NCI-H1930 (cell line): ENCODE measurements at regions not wholly inside any gene's neighbourhood (a gene's known extent, or its start where the extent isn't known, plus 50 kb on each side); places are given as distances from the start of the nearest gene placed in this dataset.

Experiments
- DNase-seq, 2 experiments: peaks; one replicate each; lab custom pipeline; 2025; lab: John Stamatoyannopoulos, UW

DNA sequence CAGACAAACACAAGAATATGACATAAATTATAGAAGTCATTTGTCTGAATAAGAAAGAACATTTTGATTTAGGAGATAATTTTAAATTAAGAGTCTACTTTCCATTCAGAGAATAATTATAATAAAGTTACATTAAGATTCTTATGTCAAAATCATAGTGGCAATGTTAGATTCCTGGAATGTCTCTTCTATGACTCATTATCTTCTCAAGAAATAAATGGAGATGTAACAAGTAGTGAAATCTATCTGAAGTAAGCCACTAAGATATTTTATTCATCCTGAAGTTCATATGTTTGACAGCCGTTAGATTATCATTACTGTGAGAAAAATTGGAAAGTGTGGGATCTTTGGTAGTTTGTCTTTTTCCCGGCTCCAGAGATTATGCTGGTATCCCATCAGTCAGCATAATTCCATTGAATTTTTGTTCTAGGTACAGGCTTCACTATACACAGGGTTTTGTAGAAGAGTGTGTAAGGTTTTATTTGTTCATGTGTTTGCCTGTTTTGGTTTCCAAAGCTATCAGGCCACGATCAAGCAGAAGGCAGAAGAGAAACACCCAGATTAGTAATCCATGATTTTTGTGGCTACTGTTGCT is 1246.6 kb upstream of the LRRTM1 start:
- no peak for DNase-seq

DNA sequence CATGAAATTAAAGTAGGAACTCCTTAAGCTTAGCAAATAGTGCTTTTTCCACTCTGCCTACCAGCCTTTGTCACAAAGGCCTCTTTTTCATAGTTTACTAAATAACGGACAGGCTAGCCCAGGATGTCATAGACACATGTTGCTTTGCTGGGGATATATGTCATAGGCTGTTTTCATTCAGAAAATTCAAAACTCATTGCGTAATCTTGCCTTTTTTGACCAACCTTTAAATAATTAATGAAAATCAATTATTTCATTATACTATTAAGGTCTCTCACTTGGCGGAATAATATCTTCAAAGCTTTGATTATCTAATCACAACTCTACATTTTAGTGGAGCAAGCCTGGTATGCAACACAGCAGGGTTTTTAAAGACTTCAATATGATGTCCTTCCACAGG is 1245.7 kb upstream of the LRRTM1 start:
- DNase-seq = no peak

DNA sequence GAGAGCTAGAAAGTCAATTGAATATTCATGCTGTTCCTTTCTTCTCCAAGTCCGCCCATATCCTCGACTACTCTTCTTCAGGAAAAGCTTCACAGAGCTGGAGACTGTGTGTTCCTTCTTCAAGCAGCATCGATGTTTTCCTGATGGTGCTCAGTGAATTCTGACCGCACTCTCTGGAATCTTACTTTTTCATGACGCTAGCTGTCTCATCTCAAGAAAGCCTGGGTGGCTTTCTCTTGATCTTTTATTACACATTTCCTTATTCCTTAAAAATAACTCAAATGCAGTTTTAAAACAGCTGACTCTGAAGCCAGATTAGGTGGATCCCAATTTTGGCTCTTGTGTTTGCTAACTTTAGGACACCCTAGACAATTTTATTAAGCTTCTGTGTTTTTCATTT is 1245.1 kb upstream of the LRRTM1 start:
- DNase-seq = no peak

GRCh38 chr2:81545626-81546025 is 1241.1 kb upstream of the LRRTM1 start:
- no peak for DNase-seq

GRCh38 chr2:81542119-81542518 is 1237.6 kb upstream of the LRRTM1 start:
- DNase-seq = no peak

GRCh38 chr2:81529944-81530343 is 1225.4 kb upstream of the LRRTM1 start:
- DNase-seq = no peak

DNA sequence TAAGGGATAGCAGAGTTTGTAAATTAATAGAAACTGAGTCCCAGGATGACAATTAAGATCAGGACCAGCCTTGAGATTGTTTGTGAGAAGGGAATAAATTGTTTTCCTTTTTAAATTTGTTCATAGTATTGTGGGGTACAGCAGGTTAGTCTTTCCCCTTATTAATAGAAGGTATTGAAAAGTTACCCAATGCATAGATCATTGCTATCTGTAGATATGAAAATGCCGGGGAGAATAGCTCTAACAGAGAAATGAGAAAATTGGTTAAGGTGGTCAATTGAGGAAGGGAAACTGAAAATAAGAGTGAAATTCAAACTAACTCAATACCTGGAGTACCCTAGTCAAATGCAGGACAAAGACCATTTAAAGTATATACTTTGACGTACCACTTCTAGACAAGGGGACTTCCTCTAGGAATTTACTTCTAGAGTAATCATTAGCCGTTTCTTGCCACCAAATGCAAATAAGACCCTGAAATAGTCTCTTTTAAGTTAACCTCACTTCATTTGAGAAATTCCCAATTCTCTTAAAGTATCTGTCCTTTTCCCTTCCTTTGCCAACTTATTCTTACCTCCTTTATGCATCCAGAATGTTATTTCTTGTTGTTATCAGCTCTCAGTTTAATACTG is 1224.4 kb upstream of the LRRTM1 start:
- no peak for DNase-seq

DNA sequence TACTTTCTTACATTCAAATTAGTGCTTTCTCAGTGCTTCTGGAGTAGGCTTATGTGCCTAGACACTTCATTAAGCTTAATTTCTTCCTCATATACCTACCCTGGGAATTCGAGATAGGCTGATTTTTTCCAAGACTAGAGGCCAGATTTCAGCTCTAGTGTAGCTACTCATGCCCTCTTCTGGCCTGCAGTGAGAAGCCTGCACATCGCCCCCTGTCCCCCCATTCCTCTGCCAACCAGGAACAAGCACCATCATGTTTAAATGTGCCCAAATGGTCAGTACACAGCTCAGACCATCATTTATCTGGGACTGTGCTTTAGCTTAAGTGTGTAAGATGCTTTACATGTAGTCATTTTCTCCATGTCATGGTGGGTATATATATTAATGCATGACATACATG is 1218.8 kb upstream of the LRRTM1 start:
- no peak for DNase-seq

GRCh38 chr2:81513328-81513727 is 1208.8 kb upstream of the LRRTM1 start:
- no peak for DNase-seq

GRCh38 chr2:81505586-81505985 is 1201.0 kb upstream of the LRRTM1 start:
- no peak for DNase-seq

DNA sequence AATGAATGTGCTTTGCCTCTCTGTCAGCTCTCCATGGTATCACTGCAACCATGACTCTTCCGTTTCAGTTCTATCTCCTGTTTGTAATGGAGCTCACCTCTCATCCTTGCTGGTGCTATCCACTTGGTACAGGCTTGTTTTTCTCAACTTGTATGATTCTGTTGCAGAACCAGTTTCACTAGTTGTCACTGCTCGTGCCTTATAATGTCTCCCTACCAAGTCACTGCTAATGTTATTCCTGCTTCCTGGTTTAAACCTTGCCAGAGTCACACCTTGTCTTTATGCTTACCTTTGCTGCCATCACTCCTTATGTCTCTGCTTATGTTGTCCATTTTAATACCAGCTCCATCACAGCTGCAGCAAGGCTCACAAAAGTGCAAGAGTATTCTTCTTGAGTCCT is 1191.0 kb upstream of the LRRTM1 start:
- DNase-seq = no peak

DNA sequence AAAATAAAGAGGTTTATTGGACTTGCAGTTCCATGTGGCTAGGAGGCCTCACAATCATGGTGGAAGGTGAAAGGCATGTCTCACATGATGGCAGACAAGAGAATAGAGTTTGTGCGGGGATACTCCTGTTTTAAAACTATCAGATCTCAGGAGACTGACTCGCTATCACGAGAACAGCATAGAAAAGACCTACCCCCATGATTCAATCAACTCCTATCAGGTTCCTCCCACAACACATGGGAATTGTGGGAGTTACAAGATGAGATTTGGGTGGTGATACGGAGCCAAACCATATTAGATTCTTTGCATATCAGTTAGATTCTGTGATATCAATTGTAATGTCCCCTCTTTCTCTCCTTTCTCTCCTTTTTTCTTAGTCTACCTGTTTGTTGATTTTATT is 1178.7 kb upstream of the LRRTM1 start:
- no peak for DNase-seq

DNA sequence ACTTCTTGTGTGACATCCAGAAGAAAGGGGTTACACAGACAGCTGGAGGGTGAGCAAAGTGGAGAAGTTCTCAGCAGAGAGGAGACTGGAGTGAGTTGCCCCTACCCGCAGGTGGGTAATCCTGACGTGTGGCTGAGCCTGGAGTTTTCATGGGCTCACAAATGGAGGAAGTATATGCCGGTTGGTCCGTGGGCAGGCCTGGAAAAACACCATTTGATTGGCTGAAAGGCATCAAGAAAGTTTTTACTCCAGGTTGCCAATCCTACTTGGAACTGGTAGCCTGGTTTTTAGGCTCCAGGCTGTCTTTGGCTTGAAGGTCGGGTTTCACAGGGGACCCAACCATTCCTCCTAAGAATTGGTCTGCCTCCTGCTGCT is 1177.4 kb upstream of the LRRTM1 start:
- DNase-seq = peak; percentile 36 to 42

DNA sequence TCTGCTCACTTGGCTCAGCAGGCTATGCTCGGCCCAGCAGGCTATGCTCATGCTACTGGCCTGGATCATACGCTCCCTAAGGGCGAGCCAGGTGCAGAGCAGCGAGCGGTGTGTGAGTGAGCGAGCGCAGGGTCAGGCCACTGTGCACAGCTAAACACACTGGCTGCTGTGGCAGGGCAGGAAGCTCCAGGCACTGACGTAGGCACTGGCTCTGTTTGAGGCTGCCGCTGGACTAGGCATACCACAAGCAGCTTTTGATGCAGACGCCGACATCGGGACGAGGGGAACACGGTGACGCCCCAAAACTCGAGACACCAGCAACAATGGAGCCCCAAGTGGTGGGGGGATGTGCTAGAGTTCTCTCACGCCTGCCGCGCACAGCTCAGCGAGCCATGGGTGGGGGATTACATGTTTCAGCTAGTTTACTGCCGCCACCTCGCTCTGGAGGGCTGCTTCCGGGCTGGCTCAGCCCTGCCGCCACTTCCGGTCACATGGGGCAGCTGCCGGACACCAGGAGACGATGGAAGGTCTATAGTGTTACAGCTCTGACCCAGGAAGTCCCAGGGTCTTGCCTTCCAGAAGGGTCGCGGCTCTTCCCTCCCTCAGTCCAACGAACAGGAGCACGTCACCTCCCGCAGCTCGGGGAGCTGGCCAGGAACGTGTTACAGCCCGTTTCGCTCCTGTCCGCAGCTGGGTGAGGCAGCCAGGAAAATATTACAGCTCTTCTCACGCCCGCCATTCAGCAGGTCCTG is 1176.9 kb upstream of the LRRTM1 start:
- DNase-seq = peak; percentile 80 to 87

DNA sequence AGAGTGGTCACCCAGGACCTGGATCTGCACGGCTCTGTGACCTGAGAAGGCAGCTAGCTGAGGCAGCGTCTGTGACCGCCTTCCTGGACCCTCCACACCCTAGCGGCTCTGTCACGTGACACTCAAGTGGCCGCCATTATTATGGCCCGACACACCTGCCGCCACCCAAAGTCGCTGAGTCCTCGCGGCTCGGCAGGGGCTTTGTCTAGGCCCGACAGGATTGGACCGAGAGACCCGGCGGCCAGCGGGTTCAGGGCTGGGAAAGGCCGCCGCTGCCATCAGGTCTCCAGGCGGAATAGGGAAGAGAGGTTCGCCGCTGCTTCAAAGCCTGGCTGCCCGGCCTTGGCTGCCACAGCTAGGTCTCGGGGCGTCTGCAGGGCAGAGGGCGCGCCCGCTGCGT is 1162.5 kb upstream of the LRRTM1 start:
- no peak for DNase-seq

GRCh38 chr2:81462420-81462819 is 1157.9 kb upstream of the LRRTM1 start:
- no peak for DNase-seq

GRCh38 chr2:81445176-81445575 is 1140.6 kb upstream of the LRRTM1 start:
- no peak for DNase-seq

- no peak for DNase-seq
Observed at GRCh38 chr2:81437456-81438000, 1133.0 kb upstream of the LRRTM1 start.

DNA sequence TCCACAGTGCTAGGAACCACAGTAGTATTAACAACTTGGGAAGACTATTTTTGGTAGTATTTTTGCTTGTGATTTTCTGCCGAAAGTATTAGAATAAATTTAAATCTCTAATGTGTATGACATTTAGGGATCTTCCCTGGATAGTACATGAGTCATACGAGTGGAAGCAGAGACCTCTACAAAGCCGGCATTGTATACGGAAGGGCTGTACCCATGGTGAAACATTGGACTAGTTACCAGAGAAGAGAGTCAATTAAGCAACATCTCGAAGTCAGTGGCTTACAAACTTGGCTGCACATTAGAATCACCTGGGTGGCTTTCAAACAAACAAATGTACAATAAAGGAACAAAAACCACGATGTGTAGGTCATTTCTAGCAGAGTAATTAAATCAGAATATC is 1131.7 kb upstream of the LRRTM1 start:
- no peak for DNase-seq

DNA sequence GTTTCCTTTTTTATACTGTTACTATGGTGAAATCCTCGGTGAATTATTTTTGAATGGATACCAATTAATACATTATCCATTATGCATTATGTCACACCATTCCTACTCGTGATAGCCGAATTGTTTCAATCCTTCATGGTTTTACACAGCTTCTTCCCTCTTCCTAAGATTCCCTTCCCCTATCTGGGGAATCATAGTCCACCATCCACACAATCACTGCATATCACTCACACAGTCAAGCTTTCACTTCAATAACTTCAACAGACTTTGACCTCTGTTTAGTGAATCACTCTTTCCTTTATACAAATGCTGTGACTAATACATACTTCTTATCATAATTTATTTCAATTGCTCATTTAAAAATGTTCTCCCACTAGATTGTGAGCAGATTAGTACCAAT is 1108.1 kb upstream of the LRRTM1 start:
- DNase-seq = no peak

GRCh38 chr2:81403508-81403907 is 1099.0 kb upstream of the LRRTM1 start:
- DNase-seq = no peak

DNA sequence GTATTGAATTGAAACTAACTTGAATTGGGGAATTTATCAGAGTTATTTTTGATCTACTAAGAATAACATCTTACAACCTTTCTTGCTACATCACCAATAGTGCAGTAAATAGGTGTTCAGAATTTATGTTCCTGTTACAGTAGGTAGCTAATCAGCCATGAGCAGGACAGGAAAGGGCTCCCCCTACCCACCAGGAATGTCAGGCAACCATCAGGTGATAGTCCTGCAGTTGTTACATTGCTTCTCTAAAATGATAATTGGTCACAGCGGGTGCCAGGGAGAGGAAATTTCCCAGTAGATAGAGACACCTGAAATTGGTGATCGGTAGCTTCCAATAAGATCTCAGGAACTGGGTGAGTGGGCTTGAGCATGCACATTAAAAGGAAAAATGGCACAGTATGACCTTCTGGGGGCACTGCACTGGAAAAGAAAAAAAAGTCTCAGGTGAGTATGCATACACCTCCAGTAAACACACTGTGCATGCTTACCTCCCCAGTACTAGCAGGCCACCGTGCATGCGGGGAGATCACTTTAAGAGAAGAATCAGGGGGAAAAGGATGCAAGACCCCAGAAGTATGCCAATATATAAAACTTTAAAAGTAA is 1092.0 kb upstream of the LRRTM1 start:
- DNase-seq = no peak

GRCh38 chr2:81395746-81396145 is 1091.2 kb upstream of the LRRTM1 start:
- no peak for DNase-seq
